K562 (cell line): ENCODE measurements at regions not wholly inside any gene's neighbourhood (a gene's known extent, or its start where the extent isn't known, plus 50 kb on each side); places are given as distances from the start of the nearest gene placed in this dataset.

Experiments
- EP300 ChIP-seq: IDR thresholded peaks from 2 replicates; pipeline ENCODE4 v1.6.1; 2012; ENCODE audit warnings: low read length, improper control_type of control experiment
- FOXK2 ChIP-seq, 2 experiments: fragments of 450-650 bp; IDR thresholded peaks in 1 of 2; conservative IDR thresholded peaks in 1 of 2; 2 replicates each; pipeline ENCODE4 v1.6.1; 2016; ENCODE audit warnings: low read depth in 2 of 2, mild to moderate bottlenecking in 1 of 2
- HDAC1 ChIP-seq, 2 experiments: fragments of 450-650 bp; IDR thresholded peaks; 2 replicates each; pipeline ENCODE4 v1.6.1; 2016 to 2017; ENCODE audit warnings: inconsistent platforms in 1 of 2, mild to moderate bottlenecking in 1 of 2, moderate library complexity in 1 of 2
- PCBP1 ChIP-seq: fragments of 200-400 bp; formaldehyde crosslinking; IDR thresholded peaks from 2 replicates; pipeline ENCODE4 v1.6.1; 2018; ENCODE audit warnings: mild to moderate bottlenecking, low read depth, low read length; ENCODE audit not compliant: poor library complexity, severe bottlenecking
- TEAD4 ChIP-seq, 2 experiments: sonication (generic) in 1 of 2; formaldehyde crosslinking in 1 of 2; IDR thresholded peaks; 2 replicates each; pipeline versions ENCODE4 v1.6.1 to v1.8.0; 2012 to 2022; ENCODE audit warnings: borderline replicate concordance in 1 of 2, inconsistent platforms in 1 of 2, low read length in 1 of 2, mild to moderate bottlenecking in 1 of 2, missing genetic modification reagents in 1 of 2
- ZBED1 ChIP-seq: IDR thresholded peaks from 2 replicates; pipeline ENCODE4 v1.6.1; 2014
- ZNF140 ChIP-seq: fragments of 250-450 bp; sonication (Bioruptor Pico); IDR thresholded peaks from 2 replicates; pipeline ENCODE4 v1.8.0; 2021; ENCODE audit warnings: moderate library complexity, mild to moderate bottlenecking, inconsistent platforms
- ZNF311 ChIP-seq: fragments of 250-450 bp; sonication (Bioruptor Pico); IDR thresholded peaks from 2 replicates; pipeline ENCODE4 v1.4.0; 2020; ENCODE audit warnings: mild to moderate bottlenecking, moderate library complexity
- TF ChIP-seq, protein P1 (sequence below): sonication (generic); formaldehyde crosslinking; IDR thresholded peaks from 2 replicates; pipeline ENCODE4 v1.8.1; 2022; ENCODE audit warnings: missing genetic modification reagents
- TF ChIP-seq, protein P2 (sequence below), 2 experiments: IDR thresholded peaks; 2 replicates each; pipeline ENCODE4 v1.6.1; 2012; ENCODE audit warnings: improper control_type of control experiment in 2 of 2, low read depth in 2 of 2, low read length in 2 of 2, borderline replicate concordance in 1 of 2
- TF ChIP-seq, protein P3 (sequence below), 2 experiments: fragments of 450-650 bp; conservative IDR thresholded peaks; 2 replicates each; pipeline ENCODE4 v1.6.1; 2017; ENCODE audit warnings: mild to moderate bottlenecking in 2 of 2, moderate library complexity in 2 of 2
- TF ChIP-seq, protein P4 (sequence below), 2 experiments: fragments of 450-650 bp; formaldehyde crosslinking in 1 of 2; IDR thresholded peaks; 2 replicates each; pipeline versions ENCODE4 v1.4.0 to v1.6.1; 2014 to 2020; ENCODE audit warnings: mild to moderate bottlenecking in 2 of 2, borderline replicate concordance in 1 of 2, low read depth in 1 of 2
- TF ChIP-seq, protein P5 (sequence below): fragments of 450-650 bp; IDR thresholded peaks from 2 replicates; pipeline ENCODE4 v1.6.1; 2017; ENCODE audit warnings: mild to moderate bottlenecking, moderate library complexity
- TF ChIP-seq, protein P6 (sequence below): fragments of 450-650 bp; IDR thresholded peaks from 2 replicates; pipeline ENCODE4 v1.6.1; 2014; ENCODE audit warnings: low read depth, mild to moderate bottlenecking, moderate library complexity, borderline replicate concordance

DNA sequence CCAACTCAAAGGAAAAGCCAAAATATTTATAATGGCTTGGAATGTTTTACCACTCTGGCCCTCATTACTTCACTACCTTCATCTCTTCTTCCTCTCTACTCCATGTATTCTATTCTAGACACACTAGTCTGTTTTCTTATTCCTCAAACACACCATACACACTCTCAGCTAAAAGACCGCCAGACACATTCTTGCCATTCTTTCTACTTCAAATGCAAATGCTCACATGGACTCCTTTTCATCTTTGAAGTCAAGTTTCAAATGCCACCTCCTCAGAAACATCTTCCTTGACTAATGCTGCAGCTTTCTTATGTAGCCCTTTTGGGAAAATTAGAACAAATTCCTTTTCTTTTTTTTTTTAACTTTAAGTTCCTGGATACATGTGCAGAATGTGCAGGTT lies 412.9 kb upstream of the FMR1 start:
- TF ChIP-seq, protein P1, sequence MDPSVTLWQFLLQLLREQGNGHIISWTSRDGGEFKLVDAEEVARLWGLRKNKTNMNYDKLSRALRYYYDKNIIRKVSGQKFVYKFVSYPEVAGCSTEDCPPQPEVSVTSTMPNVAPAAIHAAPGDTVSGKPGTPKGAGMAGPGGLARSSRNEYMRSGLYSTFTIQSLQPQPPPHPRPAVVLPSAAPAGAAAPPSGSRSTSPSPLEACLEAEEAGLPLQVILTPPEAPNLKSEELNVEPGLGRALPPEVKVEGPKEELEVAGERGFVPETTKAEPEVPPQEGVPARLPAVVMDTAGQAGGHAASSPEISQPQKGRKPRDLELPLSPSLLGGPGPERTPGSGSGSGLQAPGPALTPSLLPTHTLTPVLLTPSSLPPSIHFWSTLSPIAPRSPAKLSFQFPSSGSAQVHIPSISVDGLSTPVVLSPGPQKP: no peak
- TF ChIP-seq ZNF140 (CRISPR knock-in tag): no peak
- no peak for TF ChIP-seq EP300
- TF ChIP-seq, protein P2, sequence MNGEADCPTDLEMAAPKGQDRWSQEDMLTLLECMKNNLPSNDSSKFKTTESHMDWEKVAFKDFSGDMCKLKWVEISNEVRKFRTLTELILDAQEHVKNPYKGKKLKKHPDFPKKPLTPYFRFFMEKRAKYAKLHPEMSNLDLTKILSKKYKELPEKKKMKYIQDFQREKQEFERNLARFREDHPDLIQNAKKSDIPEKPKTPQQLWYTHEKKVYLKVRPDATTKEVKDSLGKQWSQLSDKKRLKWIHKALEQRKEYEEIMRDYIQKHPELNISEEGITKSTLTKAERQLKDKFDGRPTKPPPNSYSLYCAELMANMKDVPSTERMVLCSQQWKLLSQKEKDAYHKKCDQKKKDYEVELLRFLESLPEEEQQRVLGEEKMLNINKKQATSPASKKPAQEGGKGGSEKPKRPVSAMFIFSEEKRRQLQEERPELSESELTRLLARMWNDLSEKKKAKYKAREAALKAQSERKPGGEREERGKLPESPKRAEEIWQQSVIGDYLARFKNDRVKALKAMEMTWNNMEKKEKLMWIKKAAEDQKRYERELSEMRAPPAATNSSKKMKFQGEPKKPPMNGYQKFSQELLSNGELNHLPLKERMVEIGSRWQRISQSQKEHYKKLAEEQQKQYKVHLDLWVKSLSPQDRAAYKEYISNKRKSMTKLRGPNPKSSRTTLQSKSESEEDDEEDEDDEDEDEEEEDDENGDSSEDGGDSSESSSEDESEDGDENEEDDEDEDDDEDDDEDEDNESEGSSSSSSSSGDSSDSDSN (IDR thresholded peaks at IDR 0.05; ENCODE audit: borderline replicate concordance in 1 of 2, low read depth in 2 of 2, low read length in 2 of 2): no peak
- TF ChIP-seq, protein P3, sequence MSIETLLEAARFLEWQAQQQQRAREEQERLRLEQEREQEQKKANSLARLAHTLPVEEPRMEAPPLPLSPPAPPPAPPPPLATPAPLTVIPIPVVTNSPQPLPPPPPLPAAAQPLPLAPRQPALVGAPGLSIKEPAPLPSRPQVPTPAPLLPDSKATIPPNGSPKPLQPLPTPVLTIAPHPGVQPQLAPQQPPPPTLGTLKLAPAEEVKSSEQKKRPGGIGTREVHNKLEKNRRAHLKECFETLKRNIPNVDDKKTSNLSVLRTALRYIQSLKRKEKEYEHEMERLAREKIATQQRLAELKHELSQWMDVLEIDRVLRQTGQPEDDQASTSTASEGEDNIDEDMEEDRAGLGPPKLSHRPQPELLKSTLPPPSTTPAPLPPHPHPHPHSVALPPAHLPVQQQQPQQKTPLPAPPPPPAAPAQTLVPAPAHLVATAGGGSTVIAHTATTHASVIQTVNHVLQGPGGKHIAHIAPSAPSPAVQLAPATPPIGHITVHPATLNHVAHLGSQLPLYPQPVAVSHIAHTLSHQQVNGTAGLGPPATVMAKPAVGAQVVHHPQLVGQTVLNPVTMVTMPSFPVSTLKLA (conservative IDR thresholded peaks at IDR 0.05): no peak
- TF ChIP-seq ZBED1: no peak
- TF ChIP-seq, protein P4, sequence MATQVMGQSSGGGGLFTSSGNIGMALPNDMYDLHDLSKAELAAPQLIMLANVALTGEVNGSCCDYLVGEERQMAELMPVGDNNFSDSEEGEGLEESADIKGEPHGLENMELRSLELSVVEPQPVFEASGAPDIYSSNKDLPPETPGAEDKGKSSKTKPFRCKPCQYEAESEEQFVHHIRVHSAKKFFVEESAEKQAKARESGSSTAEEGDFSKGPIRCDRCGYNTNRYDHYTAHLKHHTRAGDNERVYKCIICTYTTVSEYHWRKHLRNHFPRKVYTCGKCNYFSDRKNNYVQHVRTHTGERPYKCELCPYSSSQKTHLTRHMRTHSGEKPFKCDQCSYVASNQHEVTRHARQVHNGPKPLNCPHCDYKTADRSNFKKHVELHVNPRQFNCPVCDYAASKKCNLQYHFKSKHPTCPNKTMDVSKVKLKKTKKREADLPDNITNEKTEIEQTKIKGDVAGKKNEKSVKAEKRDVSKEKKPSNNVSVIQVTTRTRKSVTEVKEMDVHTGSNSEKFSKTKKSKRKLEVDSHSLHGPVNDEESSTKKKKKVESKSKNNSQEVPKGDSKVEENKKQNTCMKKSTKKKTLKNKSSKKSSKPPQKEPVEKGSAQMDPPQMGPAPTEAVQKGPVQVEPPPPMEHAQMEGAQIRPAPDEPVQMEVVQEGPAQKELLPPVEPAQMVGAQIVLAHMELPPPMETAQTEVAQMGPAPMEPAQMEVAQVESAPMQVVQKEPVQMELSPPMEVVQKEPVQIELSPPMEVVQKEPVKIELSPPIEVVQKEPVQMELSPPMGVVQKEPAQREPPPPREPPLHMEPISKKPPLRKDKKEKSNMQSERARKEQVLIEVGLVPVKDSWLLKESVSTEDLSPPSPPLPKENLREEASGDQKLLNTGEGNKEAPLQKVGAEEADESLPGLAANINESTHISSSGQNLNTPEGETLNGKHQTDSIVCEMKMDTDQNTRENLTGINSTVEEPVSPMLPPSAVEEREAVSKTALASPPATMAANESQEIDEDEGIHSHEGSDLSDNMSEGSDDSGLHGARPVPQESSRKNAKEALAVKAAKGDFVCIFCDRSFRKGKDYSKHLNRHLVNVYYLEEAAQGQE (IDR thresholded peaks at IDR 0.05; ENCODE audit: borderline replicate concordance): no peak
- TF ChIP-seq, protein P4 (CRISPR knock-in tag; IDR thresholded peaks at IDR 0.05; ENCODE audit: low read depth): no peak
- TF ChIP-seq ZNF311 (CRISPR knock-in tag): no peak
- no peak for TF ChIP-seq TEAD4 (IDR thresholded peaks at IDR 0.05; ENCODE audit: low read length)
- no peak for TF ChIP-seq TEAD4 (CRISPR knock-in tag; IDR thresholded peaks at IDR 0.05; ENCODE audit: borderline replicate concordance)
- no peak for TF ChIP-seq PCBP1
- TF ChIP-seq, protein P5, sequence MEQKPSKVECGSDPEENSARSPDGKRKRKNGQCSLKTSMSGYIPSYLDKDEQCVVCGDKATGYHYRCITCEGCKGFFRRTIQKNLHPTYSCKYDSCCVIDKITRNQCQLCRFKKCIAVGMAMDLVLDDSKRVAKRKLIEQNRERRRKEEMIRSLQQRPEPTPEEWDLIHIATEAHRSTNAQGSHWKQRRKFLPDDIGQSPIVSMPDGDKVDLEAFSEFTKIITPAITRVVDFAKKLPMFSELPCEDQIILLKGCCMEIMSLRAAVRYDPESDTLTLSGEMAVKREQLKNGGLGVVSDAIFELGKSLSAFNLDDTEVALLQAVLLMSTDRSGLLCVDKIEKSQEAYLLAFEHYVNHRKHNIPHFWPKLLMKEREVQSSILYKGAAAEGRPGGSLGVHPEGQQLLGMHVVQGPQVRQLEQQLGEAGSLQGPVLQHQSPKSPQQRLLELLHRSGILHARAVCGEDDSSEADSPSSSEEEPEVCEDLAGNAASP: no peak
- no peak for TF ChIP-seq HDAC1 (IDR thresholded peaks at IDR 0.05)
- TF ChIP-seq, protein P6, sequence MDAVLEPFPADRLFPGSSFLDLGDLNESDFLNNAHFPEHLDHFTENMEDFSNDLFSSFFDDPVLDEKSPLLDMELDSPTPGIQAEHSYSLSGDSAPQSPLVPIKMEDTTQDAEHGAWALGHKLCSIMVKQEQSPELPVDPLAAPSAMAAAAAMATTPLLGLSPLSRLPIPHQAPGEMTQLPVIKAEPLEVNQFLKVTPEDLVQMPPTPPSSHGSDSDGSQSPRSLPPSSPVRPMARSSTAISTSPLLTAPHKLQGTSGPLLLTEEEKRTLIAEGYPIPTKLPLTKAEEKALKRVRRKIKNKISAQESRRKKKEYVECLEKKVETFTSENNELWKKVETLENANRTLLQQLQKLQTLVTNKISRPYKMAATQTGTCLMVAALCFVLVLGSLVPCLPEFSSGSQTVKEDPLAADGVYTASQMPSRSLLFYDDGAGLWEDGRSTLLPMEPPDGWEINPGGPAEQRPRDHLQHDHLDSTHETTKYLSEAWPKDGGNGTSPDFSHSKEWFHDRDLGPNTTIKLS: no peak
- no peak for TF ChIP-seq FOXK2 (conservative IDR thresholded peaks at IDR 0.05 in 1 of 2, IDR thresholded peaks at IDR 0.05 in 1 of 2; ENCODE audit: low read depth in 2 of 2)
